Activated T-cell treated with anti-CD3 and anti-CD28 coated beads, Interleukin-2, amount 50 U/mL, for 72 hours (primary cell): ENCODE measurements at regions not wholly inside any gene's neighbourhood (a gene's known extent, or its start where the extent isn't known, plus 50 kb on each side); places are given as distances from the start of the nearest gene placed in this dataset.

Experiments
- ATAC-seq, 2 donors: fragments of 150-1000 bp; cut with Tn5 transposase; replicated peaks in 1 of 2; 2 replicates each; pipeline ENCODE4 v1.10.0; 2021; ENCODE audit warnings: moderate library complexity in 2 of 2, mild to moderate bottlenecking in 1 of 2
- DNase-seq, 2 donors: peaks; one replicate each; pipeline ENCODE4 v3.0.0; 2021 to 2022; ENCODE audit warnings: mixed read lengths in 1 of 2
- H3K27ac Mint-ChIP-seq: one replicate; pipeline ENCODE4 v1.8.0; 2022; ENCODE audit warnings: mild to moderate bottlenecking, moderate library complexity, mixed read lengths
- H3K27me3 Mint-ChIP-seq: one replicate; pipeline ENCODE4 v1.8.0; 2022; ENCODE audit warnings: low read depth, mixed read lengths
- H3K36me3 Mint-ChIP-seq, 2 donors: one replicate each; pipeline ENCODE4 v1.8.0; 2022; ENCODE audit warnings: mixed read lengths in 2 of 2, mild to moderate bottlenecking in 1 of 2; ENCODE audit not compliant: insufficient read depth in 2 of 2
- H3K4me1 Mint-ChIP-seq: one replicate; pipeline ENCODE4 v1.8.0; 2022; ENCODE audit warnings: low read depth, mixed read lengths
- H3K4me3 Mint-ChIP-seq, 2 donors: one replicate each; pipeline ENCODE4 v1.8.0; 2022; ENCODE audit warnings: mild to moderate bottlenecking in 2 of 2, mixed read lengths in 2 of 2, moderate library complexity in 2 of 2
- H3K9me3 Mint-ChIP-seq, 2 donors: one replicate each; pipeline ENCODE4 v1.8.0; 2022; ENCODE audit warnings: mixed read lengths in 2 of 2

DNA sequence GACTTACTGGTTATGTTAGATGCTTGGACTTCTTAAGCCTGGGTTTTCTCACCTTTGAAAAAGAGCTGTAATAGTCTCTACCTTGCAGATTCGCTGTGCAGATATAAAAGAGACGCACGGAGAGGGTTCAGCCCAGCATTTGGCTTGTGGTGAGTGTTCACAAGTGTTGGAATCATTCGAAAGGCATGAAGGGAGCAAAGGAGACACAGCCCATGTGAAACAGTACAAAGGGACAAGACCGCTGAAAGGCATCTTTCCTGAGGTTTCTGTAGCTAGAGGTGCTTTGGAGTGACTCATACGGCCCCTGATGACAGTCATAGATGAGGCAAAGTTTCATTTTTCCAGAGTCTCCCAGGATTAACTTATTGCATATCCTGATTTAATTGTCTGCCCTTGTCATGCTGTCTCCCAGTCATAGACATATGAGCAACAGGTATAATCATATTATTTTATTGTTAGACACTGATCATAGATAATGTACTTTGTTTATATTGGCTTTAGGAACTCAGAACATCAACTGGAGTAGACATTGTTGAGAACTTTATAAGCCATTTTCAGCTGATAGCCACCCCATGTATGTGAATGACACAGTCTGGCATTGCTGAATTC, 171.1 kb downstream of the ADRA2A start:
- no peak overlapping the region for H3K27ac Mint-ChIP-seq

DNA sequence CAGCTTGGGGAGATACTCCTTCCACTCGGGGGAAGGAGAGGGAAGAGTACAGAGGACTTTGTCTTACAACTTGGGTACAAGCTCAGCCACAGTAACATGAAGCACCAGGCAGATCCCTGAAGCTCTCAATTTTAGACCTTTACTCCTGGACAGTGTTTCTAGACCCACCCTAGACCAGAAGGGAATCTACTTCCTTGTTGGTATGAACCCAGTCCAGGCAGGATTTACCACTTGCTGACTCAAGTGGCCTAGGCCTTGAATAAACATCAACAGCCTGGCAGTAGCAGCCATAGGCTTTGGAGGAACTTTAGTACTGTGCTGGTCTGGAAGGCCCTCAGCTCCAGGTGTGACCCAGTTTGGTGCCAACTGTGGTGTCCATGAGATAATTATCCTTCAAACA, 173.1 kb downstream of the ADRA2A start:
- no peak overlapping the region for H3K27ac Mint-ChIP-seq
- no peak for ATAC-seq

More for the DNA sequence above, 171.1 kb downstream of the ADRA2A start:
- Mint-ChIP-seq H3K9me3 (peaks cover 0 to 4% of the 10 kb centered on the region in 2 donors), H3K4me3 (no peak overlapping the region), H3K27me3 (peaks cover 12% of the 10 kb centered on the region), H3K4me1 (no peaks in the 10 kb centered on the region), H3K36me3 (no peaks in the 10 kb centered on the region)
- ATAC-seq (no peak), DNase-seq (no peak)

GRCh38 chr10:111261081-111261615, 184.3 kb downstream of the ADRA2A start:
- Mint-ChIP-seq H3K27ac (no peak overlapping the region), H3K4me3 (no peak overlapping the region), H3K36me3 (no peaks in the 10 kb centered on the region), H3K9me3 (no peaks in the 10 kb centered on the region), H3K4me1 (no peaks in the 10 kb centered on the region), H3K27me3 (peaks cover 7% of the 10 kb centered on the region)
- DNase-seq (no peak), ATAC-seq (no peak)

More for the DNA sequence above, 173.1 kb downstream of the ADRA2A start:
- H3K36me3 Mint-ChIP-seq: no peaks in the 10 kb centered on the region
- H3K4me1 Mint-ChIP-seq: no peaks in the 10 kb centered on the region
- no peak for DNase-seq
- H3K9me3 Mint-ChIP-seq: peaks cover 0 to 4% of the 10 kb centered on the region in 2 donors
- no peak overlapping the region for H3K4me3 Mint-ChIP-seq
- H3K27me3 Mint-ChIP-seq: peaks cover 6% of the 10 kb centered on the region

GRCh38 chr10:111265341-111265740, 188.5 kb downstream of the ADRA2A start:
- Mint-ChIP-seq H3K4me1 (no peaks in the 10 kb centered on the region), H3K27ac (no peak overlapping the region), H3K4me3 (no peak overlapping the region), H3K36me3 (no peaks in the 10 kb centered on the region), H3K9me3 (no peaks in the 10 kb centered on the region), H3K27me3 (peaks cover 22% of the 10 kb centered on the region)
- no peak for DNase-seq
- ATAC-seq: no peak

GRCh38 chr10:111266165-111266564, 189.3 kb downstream of the ADRA2A start:
- H3K36me3 Mint-ChIP-seq: no peaks in the 10 kb centered on the region
- no peak for ATAC-seq
- no peaks in the 10 kb centered on the region for H3K9me3 Mint-ChIP-seq
- no peak overlapping the region for H3K27ac Mint-ChIP-seq
- DNase-seq: no peak
- no peak overlapping the region for H3K4me3 Mint-ChIP-seq
- H3K4me1 Mint-ChIP-seq: no peaks in the 10 kb centered on the region
- peaks cover 28% of the 10 kb centered on the region for H3K27me3 Mint-ChIP-seq

DNA sequence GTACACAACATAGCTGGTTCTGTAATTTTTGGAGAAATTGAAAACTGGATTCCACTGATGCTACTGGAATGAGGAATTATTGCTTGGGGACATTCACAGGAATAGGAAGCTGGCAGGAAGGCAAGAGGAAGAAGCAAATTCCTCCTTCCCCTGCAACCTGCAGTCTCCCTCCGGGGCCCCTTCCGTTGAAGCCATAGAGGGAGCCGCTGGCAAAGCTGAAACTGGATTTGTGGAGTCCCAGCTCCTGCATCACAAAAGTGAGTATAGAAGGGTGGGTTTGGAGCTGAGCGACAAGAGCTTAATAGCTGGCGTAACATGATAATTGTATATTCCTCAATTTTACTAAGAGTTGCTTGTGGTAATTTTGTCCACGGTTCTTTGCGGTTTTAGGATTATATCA, 190.8 kb downstream of the ADRA2A start:
- Mint-ChIP-seq H3K9me3 (no peaks in the 10 kb centered on the region), H3K4me1 (no peaks in the 10 kb centered on the region), H3K27ac (no peak overlapping the region), H3K4me3 (no peak overlapping the region), H3K27me3 (peaks cover 31% of the 10 kb centered on the region), H3K36me3 (no peaks in the 10 kb centered on the region)
- no peak for DNase-seq
- ATAC-seq: no peak

- ATAC-seq: no peak
- peaks cover 20% of the 10 kb centered on the region for H3K27me3 Mint-ChIP-seq
- H3K27ac Mint-ChIP-seq: no peak overlapping the region
Measured at GRCh38 chr10:111273235-111273634, 196.4 kb downstream of the ADRA2A start.

GRCh38 chr10:111273635-111274034, 196.8 kb downstream of the ADRA2A start:
- no peak for ATAC-seq
- Mint-ChIP-seq H3K4me3 (no peak overlapping the region), H3K27ac (no peak overlapping the region), H3K9me3 (peaks cover 1 to 3% of the 10 kb centered on the region in 2 donors), H3K27me3 (peaks cover 16% of the 10 kb centered on the region), H3K36me3 (no peaks in the 10 kb centered on the region), H3K4me1 (no peaks in the 10 kb centered on the region)
- no peak for DNase-seq

More at GRCh38 chr10:111273235-111273634, 196.4 kb downstream of the ADRA2A start:
- Mint-ChIP-seq H3K36me3 (no peaks in the 10 kb centered on the region), H3K9me3 (peaks cover under 1 to 1% of the 10 kb centered on the region in 2 donors), H3K4me1 (no peaks in the 10 kb centered on the region), H3K4me3 (no peak overlapping the region)
- DNase-seq: no peak

GRCh38 chr10:111275091-111275490, 198.3 kb downstream of the ADRA2A start:
- DNase-seq: no peak
- Mint-ChIP-seq H3K9me3 (peaks cover 1 to 3% of the 10 kb centered on the region in 2 donors), H3K27ac (no peak overlapping the region), H3K4me3 (no peak overlapping the region), H3K27me3 (peaks cover 16% of the 10 kb centered on the region), H3K36me3 (no peaks in the 10 kb centered on the region), H3K4me1 (no peaks in the 10 kb centered on the region)
- no peak for ATAC-seq

GRCh38 chr10:111277661-111278060, 200.8 kb downstream of the ADRA2A start:
- H3K36me3 Mint-ChIP-seq: no peaks in the 10 kb centered on the region
- peaks cover 1 to 3% of the 10 kb centered on the region in 2 donors for H3K9me3 Mint-ChIP-seq
- no peak overlapping the region for H3K4me3 Mint-ChIP-seq
- DNase-seq: no peak
- no peak for ATAC-seq
- H3K27me3 Mint-ChIP-seq: peaks cover 7% of the 10 kb centered on the region
- no peak overlapping the region for H3K27ac Mint-ChIP-seq
- no peaks in the 10 kb centered on the region for H3K4me1 Mint-ChIP-seq

GRCh38 chr10:111278266-111278665, 201.4 kb downstream of the ADRA2A start:
- DNase-seq: no peak
- H3K27ac Mint-ChIP-seq: no peak overlapping the region
- ATAC-seq: no peak
- peaks cover 1 to 3% of the 10 kb centered on the region in 2 donors for H3K9me3 Mint-ChIP-seq
- peaks cover 12% of the 10 kb centered on the region for H3K27me3 Mint-ChIP-seq
- H3K4me1 Mint-ChIP-seq: no peaks in the 10 kb centered on the region
- no peak overlapping the region for H3K4me3 Mint-ChIP-seq
- H3K36me3 Mint-ChIP-seq: no peaks in the 10 kb centered on the region

GRCh38 chr10:111281516-111281915, 204.7 kb downstream of the ADRA2A start:
- ATAC-seq (no peak), DNase-seq (no peak)
- H3K4me3 Mint-ChIP-seq: no peak overlapping the region
- peaks cover 12% of the 10 kb centered on the region for H3K27me3 Mint-ChIP-seq
- no peaks in the 10 kb centered on the region for H3K36me3 Mint-ChIP-seq
- H3K27ac Mint-ChIP-seq: no peak overlapping the region
- peaks cover 1 to 3% of the 10 kb centered on the region in 2 donors for H3K9me3 Mint-ChIP-seq
- no peaks in the 10 kb centered on the region for H3K4me1 Mint-ChIP-seq

GRCh38 chr10:111289461-111289860, 212.6 kb downstream of the ADRA2A start:
- Mint-ChIP-seq H3K4me1 (no peaks in the 10 kb centered on the region), H3K36me3 (no peaks in the 10 kb centered on the region), H3K4me3 (no peak overlapping the region), H3K27ac (no peak overlapping the region), H3K27me3 (no peaks in the 10 kb centered on the region), H3K9me3 (no peaks in the 10 kb centered on the region)
- no peak for ATAC-seq
- DNase-seq: no peak

- ATAC-seq: no peak
- Mint-ChIP-seq H3K27ac (no peak overlapping the region), H3K36me3 (no peaks in the 10 kb centered on the region), H3K4me3 (no peak overlapping the region), H3K27me3 (peaks cover 7% of the 10 kb centered on the region), H3K9me3 (no peaks in the 10 kb centered on the region), H3K4me1 (no peaks in the 10 kb centered on the region)
- no peak for DNase-seq
Measured at GRCh38 chr10:111290649-111291048, 213.8 kb downstream of the ADRA2A start.
